HCT116 (cell line): ENCODE measurements at regions not wholly inside any gene's neighbourhood (a gene's known extent, or its start where the extent isn't known, plus 50 kb on each side); places are given as distances from the start of the nearest gene placed in this dataset.
A peak's percentile ranks its signal among the peaks of the same experiment; 100 is the strongest.

ENCODE experiments used
- ATAC-seq: fragments of 200-7000 bp; cut with Tn5 transposase; 2 replicates; pipeline ENCODE4 v1.9.1; 2020; ENCODE audit warnings: mild to moderate bottlenecking, moderate library complexity
- BruUV-seq: library from RNA; stranded (reverse); fragments of 400-500 nt; replicated peaks from 2 replicates; lab custom pipeline; 2021; lab: Mats Ljungman, UMichigan
- CTCF ChIA-PET: fragments of 300-600 bp; sonication (Branson Sonifier 250); formaldehyde crosslinking; loops from one replicate; lab custom pipeline; 2021; ENCODE audit warnings: antibody characterized with exemption; lab: Charles Lee
- POLR2A ChIA-PET: fragments of 300-600, 350-600 bp; sonication (Branson Sonifier 250); formaldehyde crosslinking; loops from one replicate; lab custom pipeline; 2021; ENCODE audit warnings: antibody characterized with exemption; lab: Charles Lee
- RAD21 ChIA-PET, 2 experiments: fragments of 300-600 bp; sonication (Branson Sonifier 250); formaldehyde crosslinking; loops; one replicate each; lab custom pipeline; 2023; ENCODE audit warnings: low total read pairs in 2 of 2; ENCODE audit not compliant: uncharacterized antibody in 2 of 2, unreplicated experiment in 2 of 2, low non-redundant PET in 1 of 2; lab: Charles Lee
- DNase-seq: peaks from one replicate; pipeline ENCODE4 v3.0.0-alpha.2; 2010; ENCODE audit warnings: low read depth, low spot score
- H2AFZ ChIP-seq: fragments of 200-600 bp; shearing (Covaris generic), sonication (generic); 2 replicates; pipeline ENCODE4 v1.6.1; 2017; ENCODE audit warnings: low read depth, mixed run types, mixed read lengths, antibody characterized with exemption, low read length; ENCODE audit not compliant: poor library complexity, severe bottlenecking
- H3K27ac ChIP-seq: 2 replicates; pipeline ENCODE4 v1.5.1; 2012; ENCODE audit warnings: low read depth, low read length
- H3K27me3 ChIP-seq: fragments of 200-600 bp; sonication (generic); 2 replicates; pipeline ENCODE4 v1.6.1; 2016; ENCODE audit warnings: mixed run types, low read length, mixed read lengths; ENCODE audit not compliant: insufficient read depth
- H3K36me3 ChIP-seq, 2 experiments: fragments of 200-500 bp in 1 of 2; fragments of 200-600 bp in 1 of 2; sonication (Bioruptor generic) in 1 of 2; sonication (generic) in 1 of 2; 2 replicates each; pipeline versions ENCODE4 v1.5.1 to v1.6.1; 2014 to 2016; ENCODE audit warnings: low read length in 2 of 2, inconsistent platforms in 1 of 2, mixed read lengths in 1 of 2, mixed run types in 1 of 2; ENCODE audit not compliant: insufficient read depth in 2 of 2, control insufficient read depth in 1 of 2
- H3K4me1 ChIP-seq, 2 experiments: fragments of 200-600 bp in 1 of 2; sonication (generic) in 1 of 2; 2 replicates each; pipeline versions ENCODE4 v1.5.1 to v1.6.1; 2012 to 2017; ENCODE audit warnings: low read length in 2 of 2, inconsistent platforms in 1 of 2, mild to moderate bottlenecking in 1 of 2, mixed read lengths in 1 of 2, mixed run types in 1 of 2, moderate library complexity in 1 of 2; ENCODE audit not compliant: insufficient read depth in 2 of 2, control insufficient read depth in 1 of 2
- H3K4me2 ChIP-seq: fragments of 200-600 bp; sonication (generic); 2 replicates; pipeline ENCODE4 v1.6.1; 2017; ENCODE audit warnings: mixed run types, low read length, mixed read lengths
- H3K4me3 ChIP-seq, 2 experiments: fragments of 200-600 bp in 1 of 2; sonication (generic) in 1 of 2; replicated peaks in 1 of 2; 2 replicates each; pipeline ENCODE4 v1.5.1; 2011 to 2016; ENCODE audit warnings: low read length in 2 of 2, control low read depth in 1 of 2, low read depth in 1 of 2, mild to moderate bottlenecking in 1 of 2, mixed read lengths in 1 of 2, mixed run types in 1 of 2
- H3K79me2 ChIP-seq: fragments of 200-600 bp; sonication (generic); 2 replicates; pipeline ENCODE4 v1.6.1; 2017; ENCODE audit warnings: mild to moderate bottlenecking, mixed run types, low read length, moderate library complexity, mixed read lengths; ENCODE audit not compliant: insufficient read depth
- H3K9ac ChIP-seq: fragments of 200-600 bp; sonication (generic); 2 replicates; pipeline ENCODE4 v1.6.1; 2016; ENCODE audit warnings: low read length, mixed read lengths
- H3K9me2 ChIP-seq: fragments of 200-600 bp; sonication (generic), shearing (Covaris generic); 2 replicates; pipeline ENCODE4 v1.6.1; 2017; ENCODE audit warnings: mixed run types, mild to moderate bottlenecking, moderate library complexity; ENCODE audit not compliant: insufficient read depth
- H3K9me3 ChIP-seq, 2 experiments: fragments of 200-500 bp in 1 of 2; fragments of 200-600 bp in 1 of 2; sonication (Bioruptor generic) in 1 of 2; sonication (generic) in 1 of 2; 2 replicates each; pipeline ENCODE4 v1.6.1; 2014 to 2017; ENCODE audit warnings: low read length in 2 of 2, mixed read lengths in 2 of 2, inconsistent platforms in 1 of 2, low read depth in 1 of 2, mild to moderate bottlenecking in 1 of 2, mixed run types in 1 of 2, moderate library complexity in 1 of 2; ENCODE audit not compliant: control insufficient read depth in 1 of 2, insufficient read depth in 1 of 2
- H4K20me1 ChIP-seq: fragments of 200-600 bp; sonication (generic), shearing (Covaris generic); 2 replicates; pipeline ENCODE4 v1.6.1; 2017; ENCODE audit warnings: mixed run types, mild to moderate bottlenecking, moderate library complexity; ENCODE audit not compliant: insufficient read depth
- CEBPB ChIP-seq: IDR thresholded peaks from 2 replicates; pipeline ENCODE4 v1.6.1; 2012; ENCODE audit warnings: low read depth
- EGR1 ChIP-seq: IDR thresholded peaks from 2 replicates; pipeline ENCODE4 v1.6.1; 2012; ENCODE audit warnings: low read depth
- ELF1 ChIP-seq: IDR thresholded peaks from 2 replicates; pipeline ENCODE4 v1.6.1; 2012; ENCODE audit warnings: low read depth, borderline replicate concordance
- SIN3A ChIP-seq: IDR thresholded peaks from 2 replicates; pipeline ENCODE4 v1.6.1; 2012; ENCODE audit warnings: low read depth
- YY1 ChIP-seq: IDR thresholded peaks from 2 replicates; pipeline ENCODE4 v1.6.1; 2011; ENCODE audit warnings: low read length, low read depth, moderate library complexity, mild to moderate bottlenecking; ENCODE audit not compliant: insufficient replicate concordance; ENCODE audit errors: extremely low read depth
- ZFX ChIP-seq: fragments of 450-650 bp; IDR thresholded peaks from 2 replicates; pipeline ENCODE4 v1.6.1; 2017
- intact Hi-C: fragments of 100-400 bp; cut with micrococcal nuclease; formaldehyde crosslinking; loops from 2 replicates; pipeline ENCODE4 v1.10.0; 2022
- TF ChIP-seq, protein P1 (sequence below), 3 experiments: fragments of 200-600 bp in 1 of 3; sonication (generic) in 1 of 3; IDR thresholded peaks in 2 of 3; conservative IDR thresholded peaks in 1 of 3; 2 replicates each; pipeline ENCODE4 v1.5.1; 2012 to 2017; ENCODE audit warnings: low read depth in 2 of 3, low read length in 2 of 3, antibody characterized with exemption in 1 of 3, borderline replicate concordance in 1 of 3, control low read depth in 1 of 3, mild to moderate bottlenecking in 1 of 3, mixed read lengths in 1 of 3, mixed run types in 1 of 3, moderate library complexity in 1 of 3; ENCODE audit not compliant: insufficient read depth in 1 of 3

- DNase-seq (no peak), ATAC-seq (no peak)
- no peaks in the 10 kb centered on the region for H3K79me2 ChIP-seq
- no peaks in the 10 kb centered on the region for H3K4me1 ChIP-seq
- no peaks in the 10 kb centered on the region for H3K27me3 ChIP-seq
- BruUV-seq, result no TSS peak
- ChIA-PET POLR2A (no interaction called here), CTCF (no interaction called here), RAD21 (no interaction called here)
- no peak overlapping the region for H3K4me3 ChIP-seq
- no peak for TF ChIP-seq EGR1
- TF ChIP-seq YY1, result no peak
- no peak for TF ChIP-seq ELF1
- TF ChIP-seq CEBPB, result no peak
- no peak for TF ChIP-seq ZFX
- no peak overlapping the region for H2AFZ ChIP-seq
- no peaks in the 10 kb centered on the region for H4K20me1 ChIP-seq
- H3K9ac ChIP-seq, result no peak overlapping the region
- no peak overlapping the region for H3K4me2 ChIP-seq
- H3K9me2 ChIP-seq, result no peaks in the 10 kb centered on the region
- peaks cover 0 to 6% of the 10 kb centered on the region in 2 experiments; a peak in 1 of 4 replicates for H3K9me3 ChIP-seq
- intact Hi-C loops, result no loop called here
- no peak overlapping the region for H3K27ac ChIP-seq
- no peaks in the 10 kb centered on the region for H3K36me3 ChIP-seq
These were observed 80.2 kb upstream of the ZNF618 start for GRCh38 chr9:113795811-113796392.

DNA sequence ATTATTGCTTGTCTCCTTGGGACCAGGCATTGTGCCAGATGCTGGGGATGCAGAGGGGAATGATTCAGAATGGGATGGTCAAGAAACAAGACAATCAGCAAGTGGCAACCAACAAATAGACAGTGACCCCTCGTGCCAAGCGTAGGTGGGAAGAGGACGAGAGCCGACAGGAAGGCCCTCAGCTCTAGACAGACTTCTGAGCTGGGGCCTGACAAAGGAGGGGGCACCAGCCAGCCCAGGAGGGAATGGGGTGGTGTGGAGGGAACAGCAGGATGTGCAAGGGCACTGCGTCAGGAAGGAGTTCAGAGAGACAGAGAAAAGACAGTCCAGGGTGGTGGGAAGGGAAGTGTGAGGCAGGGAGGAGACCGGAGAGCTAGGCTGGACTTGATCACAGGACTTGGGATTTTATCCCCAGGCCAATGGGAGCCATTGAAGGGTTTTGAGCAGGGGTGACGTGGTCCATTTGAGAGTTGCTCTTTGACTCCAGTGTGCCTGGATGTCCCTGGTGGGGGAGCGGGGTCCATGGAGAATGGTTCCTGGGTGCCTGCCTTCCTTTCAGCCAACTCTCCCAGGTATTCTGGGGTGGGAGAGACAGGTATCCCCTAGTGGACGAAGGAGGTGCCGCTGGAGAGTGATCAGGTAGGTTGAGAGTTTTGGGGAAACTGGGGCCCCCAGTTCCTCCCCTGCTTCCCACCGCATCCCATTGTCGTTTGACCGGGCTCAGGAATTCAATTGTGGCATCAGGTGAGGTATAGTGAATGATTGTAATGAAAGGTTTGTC, 79.3 kb upstream of the ZNF618 start:
- TF ChIP-seq, protein P1, sequence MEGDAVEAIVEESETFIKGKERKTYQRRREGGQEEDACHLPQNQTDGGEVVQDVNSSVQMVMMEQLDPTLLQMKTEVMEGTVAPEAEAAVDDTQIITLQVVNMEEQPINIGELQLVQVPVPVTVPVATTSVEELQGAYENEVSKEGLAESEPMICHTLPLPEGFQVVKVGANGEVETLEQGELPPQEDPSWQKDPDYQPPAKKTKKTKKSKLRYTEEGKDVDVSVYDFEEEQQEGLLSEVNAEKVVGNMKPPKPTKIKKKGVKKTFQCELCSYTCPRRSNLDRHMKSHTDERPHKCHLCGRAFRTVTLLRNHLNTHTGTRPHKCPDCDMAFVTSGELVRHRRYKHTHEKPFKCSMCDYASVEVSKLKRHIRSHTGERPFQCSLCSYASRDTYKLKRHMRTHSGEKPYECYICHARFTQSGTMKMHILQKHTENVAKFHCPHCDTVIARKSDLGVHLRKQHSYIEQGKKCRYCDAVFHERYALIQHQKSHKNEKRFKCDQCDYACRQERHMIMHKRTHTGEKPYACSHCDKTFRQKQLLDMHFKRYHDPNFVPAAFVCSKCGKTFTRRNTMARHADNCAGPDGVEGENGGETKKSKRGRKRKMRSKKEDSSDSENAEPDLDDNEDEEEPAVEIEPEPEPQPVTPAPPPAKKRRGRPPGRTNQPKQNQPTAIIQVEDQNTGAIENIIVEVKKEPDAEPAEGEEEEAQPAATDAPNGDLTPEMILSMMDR (IDR thresholded peaks at IDR 0.05 in 2 of 3, conservative IDR thresholded peaks at IDR 0.05 in 1 of 3; ENCODE audit: borderline replicate concordance in 1 of 3, insufficient read depth in 1 of 3, low read depth in 2 of 3, low read length in 2 of 3), result peak in 2 of 3 experiments; percentile 14 to 18; a peak in 2 of 6 replicates
- TF ChIP-seq SIN3A, result no peak
- RAD21 ChIA-PET, result no interaction called here
- no peak overlapping the region for H2AFZ ChIP-seq
- H3K27me3 ChIP-seq, result no peaks in the 10 kb centered on the region
- H3K4me2 ChIP-seq, result no peak overlapping the region
- no peaks in the 10 kb centered on the region for H4K20me1 ChIP-seq
- no peak overlapping the region for H3K4me3 ChIP-seq
- H3K79me2 ChIP-seq, result no peaks in the 10 kb centered on the region
- H3K9me2 ChIP-seq, result no peaks in the 10 kb centered on the region
- DNase-seq (no peak), ATAC-seq (no peak)
- no peaks in the 10 kb centered on the region for H3K9me3 ChIP-seq
- intact Hi-C loops, result no loop called here
- no TSS peak for BruUV-seq
- CTCF ChIA-PET, result no interaction called here
- POLR2A ChIA-PET, result no interaction called here
- no peaks in the 10 kb centered on the region for H3K4me1 ChIP-seq
- no peak overlapping the region for H3K9ac ChIP-seq
- H3K27ac ChIP-seq, result no peak overlapping the region
- no peaks in the 10 kb centered on the region for H3K36me3 ChIP-seq
